CD14-positive monocyte (primary cell): ENCODE measurements at regions not wholly inside any gene's neighbourhood (a gene's known extent, or its start where the extent isn't known, plus 50 kb on each side); places are given as distances from the start of the nearest gene placed in this dataset.

Experiments used
- DNase-seq, 3 donors: peaks; one replicate each; pipeline ENCODE4 v3.0.0-alpha.2; 2011 to 2022
- H2AFZ ChIP-seq: 2 replicates; pipeline ENCODE4 v1.6.0; 2012; ENCODE audit warnings: mild to moderate bottlenecking, low read depth, low read length, inconsistent platforms; ENCODE audit not compliant: insufficient read depth, poor library complexity, severe bottlenecking
- H3K27ac ChIP-seq, 2 donors: 1 replicate in 1 of 2; 2 replicates in 1 of 2; pipeline ENCODE4 v1.5.1; 2012 to 2013; ENCODE audit warnings: low read length in 2 of 2, control low read depth in 1 of 2, inconsistent platforms in 1 of 2, low read depth in 1 of 2, mild to moderate bottlenecking in 1 of 2
- H3K27me3 ChIP-seq, 2 donors: one replicate each; pipeline versions ENCODE4 v1.6.0 to v1.6.1; 2011 to 2013; ENCODE audit warnings: low read length in 2 of 2; ENCODE audit not compliant: control insufficient read depth in 2 of 2, insufficient read depth in 2 of 2
- H3K36me3 ChIP-seq, 2 donors: replicated peaks in 1 of 2; 1 replicate in 1 of 2; 2 replicates in 1 of 2; pipeline versions ENCODE4 v1.5.1 to v1.6.1; 2012 to 2013; ENCODE audit warnings: low read length in 2 of 2, control low read depth in 1 of 2, inconsistent platforms in 1 of 2, mild to moderate bottlenecking in 1 of 2; ENCODE audit not compliant: insufficient read depth in 2 of 2, control insufficient read depth in 1 of 2
- H3K4me1 ChIP-seq, 2 donors: 1 replicate in 1 of 2; 2 replicates in 1 of 2; pipeline versions ENCODE4 v1.5.1 to v1.6.1; 2012 to 2013; ENCODE audit warnings: low read length in 2 of 2, control low read depth in 1 of 2, inconsistent platforms in 1 of 2, mild to moderate bottlenecking in 1 of 2, moderate library complexity in 1 of 2; ENCODE audit not compliant: insufficient read depth in 2 of 2, control insufficient read depth in 1 of 2
- H3K4me2 ChIP-seq: replicated peaks from 2 replicates; pipeline ENCODE3; 2012; ENCODE audit warnings: low read length, moderate library complexity, mild to moderate bottlenecking; ENCODE audit not compliant: poor library complexity, severe bottlenecking; ENCODE audit errors: extremely low read depth
- H3K4me3 ChIP-seq, 3 experiments: fragments of 200-600 bp in 1 of 3; sonication (generic) in 1 of 3; replicated peaks in 1 of 3; 1 replicate in 2 of 3; 2 replicates in 1 of 3; pipeline ENCODE4 v1.5.1; 2011 to 2013; ENCODE audit warnings: low read length in 3 of 3, mild to moderate bottlenecking in 3 of 3, control low read depth in 2 of 3, low read depth in 2 of 3, inconsistent platforms in 1 of 3, moderate library complexity in 1 of 3
- H3K79me2 ChIP-seq: 2 replicates; pipeline ENCODE4 v1.6.0; 2012; ENCODE audit warnings: mild to moderate bottlenecking, control low read depth, inconsistent platforms, low read length, moderate library complexity; ENCODE audit not compliant: insufficient read depth
- H3K9ac ChIP-seq: 2 replicates; pipeline ENCODE4 v1.6.0; 2017; ENCODE audit warnings: low read length, mild to moderate bottlenecking; ENCODE audit not compliant: insufficient read depth, poor library complexity, severe bottlenecking
- H3K9me3 ChIP-seq, 2 donors: replicated peaks in 1 of 2; 1 replicate in 1 of 2; 2 replicates in 1 of 2; pipeline versions ENCODE4 v1.5.1 to v1.6.1; 2012 to 2013; ENCODE audit warnings: low read length in 2 of 2, control low read depth in 1 of 2; ENCODE audit not compliant: control insufficient read depth in 1 of 2, insufficient read depth in 1 of 2
- H4K20me1 ChIP-seq: 2 replicates; pipeline ENCODE4 v1.6.0; 2012; ENCODE audit warnings: mild to moderate bottlenecking, low read length, control low read depth, moderate library complexity; ENCODE audit not compliant: insufficient read depth
- H3K27ac Mint-ChIP-seq, 7 donors: one replicate each; pipeline ENCODE4 v1.8.0; 2020; ENCODE audit warnings: mild to moderate bottlenecking in 7 of 7, mixed read lengths in 7 of 7, moderate library complexity in 6 of 7, inconsistent platforms in 2 of 7
- H3K27me3 Mint-ChIP-seq, 3 donors: one replicate each; pipeline ENCODE4 v1.8.0; 2021 to 2022; ENCODE audit warnings: low read depth in 3 of 3, mild to moderate bottlenecking in 3 of 3, mixed read lengths in 3 of 3, moderate library complexity in 3 of 3, inconsistent platforms in 1 of 3
- H3K36me3 Mint-ChIP-seq, 2 donors: one replicate each; pipeline ENCODE4 v1.8.0; 2020; ENCODE audit warnings: mixed read lengths in 2 of 2, inconsistent platforms in 1 of 2, mild to moderate bottlenecking in 1 of 2
- H3K4me1 Mint-ChIP-seq: one replicate; pipeline ENCODE4 v1.8.0; 2020; ENCODE audit warnings: mild to moderate bottlenecking, mixed read lengths
- H3K4me3 Mint-ChIP-seq, 2 donors: one replicate each; pipeline ENCODE4 v1.8.0; 2020; ENCODE audit warnings: mild to moderate bottlenecking in 2 of 2, mixed read lengths in 2 of 2, moderate library complexity in 1 of 2
- H3K9me3 Mint-ChIP-seq, 7 donors: one replicate each; pipeline ENCODE4 v1.8.0; 2020 to 2022; ENCODE audit warnings: mixed read lengths in 7 of 7, mild to moderate bottlenecking in 6 of 7, moderate library complexity in 6 of 7, inconsistent platforms in 2 of 7
- CTCF ChIP-seq: fragments of 200-600 bp; IDR thresholded peaks from one replicate; pipeline ENCODE4 v1.8.0; 2022; ENCODE audit warnings: antibody characterized with exemption, mild to moderate bottlenecking
- WGBS: methylation state at CpG from one replicate; pipeline ENCODE4 v1.1.5; 2013; ENCODE audit warnings: missing lambda C conversion rate; ENCODE audit not compliant: insufficient coverage; 5-methylcytosine and 5-hydroxymethylcytosine counted together
- intact Hi-C, 2 donors: fragments of 100-400 bp; cut with micrococcal nuclease; formaldehyde crosslinking; loops; one replicate each; pipeline versions ENCODE4 v1.15.0 to v1.15.1; 2023

GRCh38 chr4:123990310-123990870, 593.8 kb downstream of the SPRY1 start:
- Mint-ChIP-seq H3K4me1 (no peaks in the 10 kb centered on the region), H3K27ac (no peak overlapping the region), H3K27me3 (no peaks in the 10 kb centered on the region), H3K9me3 (peaks cover 0 to 7% (median 3%) of the 10 kb centered on the region in 7 donors), H3K36me3 (no peaks in the 10 kb centered on the region), H3K4me3 (no peak overlapping the region)
- Histone ChIP-seq H3K27ac (no peak overlapping the region), H3K4me3 (no peak overlapping the region), H3K79me2 (no peaks in the 10 kb centered on the region), H3K4me2 (no peak overlapping the region), H3K9ac (no peak overlapping the region), H3K9me3 (peaks cover 3 to 8% of the 10 kb centered on the region in 2 donors), H4K20me1 (no peaks in the 10 kb centered on the region), H3K4me1 (no peaks in the 10 kb centered on the region), H3K36me3 (no peaks in the 10 kb centered on the region), H2AFZ (no peak overlapping the region), H3K27me3 (no peaks in the 10 kb centered on the region)
- TF ChIP-seq CTCF: no peak
- WGBS: 100% methylated on average over 1 of the region's 2 CpGs
- no peak for DNase-seq
- intact Hi-C loops: no loop called here

GRCh38 chr4:123994917-123995316, 598.3 kb downstream of the SPRY1 start:
- Mint-ChIP-seq H3K27ac (no peak overlapping the region), H3K4me1 (peaks cover 3% of the 10 kb centered on the region), H3K4me3 (no peak overlapping the region), H3K36me3 (no peaks in the 10 kb centered on the region), H3K27me3 (no peaks in the 10 kb centered on the region), H3K9me3 (peaks cover 0 to 7% (median 4%) of the 10 kb centered on the region in 7 donors)
- Histone ChIP-seq H3K4me1 (no peaks in the 10 kb centered on the region), H3K27ac (no peak overlapping the region), H4K20me1 (no peaks in the 10 kb centered on the region), H3K27me3 (no peaks in the 10 kb centered on the region), H3K9ac (no peak overlapping the region), H3K79me2 (no peaks in the 10 kb centered on the region), H3K36me3 (no peaks in the 10 kb centered on the region), H2AFZ (no peak overlapping the region), H3K4me3 (no peak overlapping the region), H3K9me3 (peaks cover 3 to 8% of the 10 kb centered on the region in 2 donors), H3K4me2 (no peak overlapping the region)
- intact Hi-C loops: no loop called here
- no peak for DNase-seq
- no CpG with 5 or more reads among the region's 2 CpGs for WGBS
- no peak for TF ChIP-seq CTCF
